ENCODE measurements at regions not wholly inside any gene's neighbourhood (a gene's known extent, or its start where the extent isn't known, plus 50 kb on each side); places are given as distances from the start of the nearest gene placed in this dataset.
"Not testable (repeated sequence)": the region's sequence is repeated elsewhere in the genome, so short reads cannot be mapped to it uniquely, and the experiment has no call there.

- not testable (repeated sequence) for H3K27me3 ChIP-seq (ENCODE audit: control insufficient read depth in 5 of 5, insufficient read depth in 4 of 5, low read length in 5 of 5); H3K9me3 ChIP-seq (ENCODE audit: control insufficient read depth in 5 of 5, low read length in 5 of 5); H3K9ac ChIP-seq (ENCODE audit: low read length in 5 of 5); H3K36me3 ChIP-seq (ENCODE audit: control insufficient read depth in 5 of 5, insufficient read depth in 5 of 5, low read length in 5 of 5); H3K4me3 ChIP-seq (ENCODE audit: low read depth in 1 of 5, low read length in 5 of 5); H3K4me1 ChIP-seq (ENCODE audit: control insufficient read depth in 5 of 5, insufficient read depth in 5 of 5, low read length in 5 of 5); H3K27ac ChIP-seq (ENCODE audit: low read depth, low read length)
Observed at GRCh38 chr9:65466911-65467734, 182.1 kb upstream of the FOXD4L5 start.

GRCh38 chr9:65465246-65465895 is 180.4 kb upstream of the FOXD4L5 start:
- H3K9ac ChIP-seq (ENCODE audit: low read length in 5 of 5); H3K4me1 ChIP-seq (ENCODE audit: control insufficient read depth in 5 of 5, insufficient read depth in 5 of 5, low read length in 5 of 5); H3K9me3 ChIP-seq (ENCODE audit: control insufficient read depth in 5 of 5, low read length in 5 of 5); H3K36me3 ChIP-seq (ENCODE audit: control insufficient read depth in 5 of 5, insufficient read depth in 5 of 5, low read length in 5 of 5); H3K4me3 ChIP-seq (ENCODE audit: low read depth in 1 of 5, low read length in 5 of 5); H3K27me3 ChIP-seq (ENCODE audit: control insufficient read depth in 5 of 5, insufficient read depth in 4 of 5, low read length in 5 of 5); H3K27ac ChIP-seq (ENCODE audit: low read depth, low read length): not testable (repeated sequence)

- H3K27me3 ChIP-seq (ENCODE audit: control insufficient read depth in 5 of 5, insufficient read depth in 4 of 5, low read length in 5 of 5); H3K4me3 ChIP-seq (ENCODE audit: low read depth in 1 of 5, low read length in 5 of 5); H3K9ac ChIP-seq (ENCODE audit: low read length in 5 of 5); H3K36me3 ChIP-seq (ENCODE audit: control insufficient read depth in 5 of 5, insufficient read depth in 5 of 5, low read length in 5 of 5); H3K27ac ChIP-seq (ENCODE audit: low read depth, low read length); H3K4me1 ChIP-seq (ENCODE audit: control insufficient read depth in 5 of 5, insufficient read depth in 5 of 5, low read length in 5 of 5): not testable (repeated sequence)
- peaks cover 0 to 14% (median 0%) of the 10 kb centered on the region in 5 donors for H3K9me3 ChIP-seq (ENCODE audit: control insufficient read depth in 5 of 5, low read length in 5 of 5)
Observed at GRCh38 chr9:65462476-65462875, 177.5 kb upstream of the FOXD4L5 start.

- no peaks in the 10 kb centered on the region for H3K4me1 ChIP-seq (ENCODE audit: control insufficient read depth in 5 of 5, insufficient read depth in 5 of 5, low read length in 5 of 5)
- H3K27me3 ChIP-seq (ENCODE audit: control insufficient read depth in 5 of 5, insufficient read depth in 4 of 5, low read length in 5 of 5) = no peaks in the 10 kb centered on the region
- H3K9ac ChIP-seq (ENCODE audit: low read length in 5 of 5) = no peak overlapping the region
- H3K27ac ChIP-seq (ENCODE audit: low read depth, low read length) = no peak overlapping the region
- H3K4me3 ChIP-seq (ENCODE audit: low read depth in 1 of 5, low read length in 5 of 5) = no peak overlapping the region
- H3K9me3 ChIP-seq (ENCODE audit: control insufficient read depth in 5 of 5, low read length in 5 of 5) = peaks cover 0 to 10% (median 0%) of the 10 kb centered on the region in 5 donors
- no peaks in the 10 kb centered on the region for H3K36me3 ChIP-seq (ENCODE audit: control insufficient read depth in 5 of 5, insufficient read depth in 5 of 5, low read length in 5 of 5)
Observed at GRCh38 chr9:65459756-65460320, 174.8 kb upstream of the FOXD4L5 start.

- Histone ChIP-seq H3K27me3 (ENCODE audit: control insufficient read depth in 5 of 5, insufficient read depth in 4 of 5, low read length in 5 of 5) (no peaks in the 10 kb centered on the region), H3K4me1 (ENCODE audit: control insufficient read depth in 5 of 5, insufficient read depth in 5 of 5, low read length in 5 of 5) (no peaks in the 10 kb centered on the region), H3K27ac (ENCODE audit: low read depth, low read length) (no peak overlapping the region), H3K36me3 (ENCODE audit: control insufficient read depth in 5 of 5, insufficient read depth in 5 of 5, low read length in 5 of 5) (no peaks in the 10 kb centered on the region), H3K9ac (ENCODE audit: low read length in 5 of 5) (no peak overlapping the region), H3K9me3 (ENCODE audit: control insufficient read depth in 5 of 5, low read length in 5 of 5) (peaks cover 0 to 13% (median 0%) of the 10 kb centered on the region in 5 donors), H3K4me3 (ENCODE audit: low read depth in 1 of 5, low read length in 5 of 5) (no peak overlapping the region)
Observed at GRCh38 chr9:65458992-65459391, 174.0 kb upstream of the FOXD4L5 start.

GRCh38 chr9:65458465-65458864 is 173.5 kb upstream of the FOXD4L5 start:
- no peaks in the 10 kb centered on the region for H3K4me1 ChIP-seq (ENCODE audit: control insufficient read depth in 5 of 5, insufficient read depth in 5 of 5, low read length in 5 of 5)
- no peak overlapping the region for H3K4me3 ChIP-seq (ENCODE audit: low read depth in 1 of 5, low read length in 5 of 5)
- no peaks in the 10 kb centered on the region for H3K36me3 ChIP-seq (ENCODE audit: control insufficient read depth in 5 of 5, insufficient read depth in 5 of 5, low read length in 5 of 5)
- no peaks in the 10 kb centered on the region for H3K27me3 ChIP-seq (ENCODE audit: control insufficient read depth in 5 of 5, insufficient read depth in 4 of 5, low read length in 5 of 5)
- no peak overlapping the region for H3K9ac ChIP-seq (ENCODE audit: low read length in 5 of 5)
- H3K27ac ChIP-seq (ENCODE audit: low read depth, low read length) = no peak overlapping the region
- peaks cover 0 to 13% (median 0%) of the 10 kb centered on the region in 5 donors for H3K9me3 ChIP-seq (ENCODE audit: control insufficient read depth in 5 of 5, low read length in 5 of 5)

- H3K9me3 ChIP-seq (ENCODE audit: control insufficient read depth in 5 of 5, low read length in 5 of 5) = peaks cover 0 to 16% (median 0%) of the 10 kb centered on the region in 5 donors
- not testable (repeated sequence) for H3K36me3 ChIP-seq (ENCODE audit: control insufficient read depth in 5 of 5, insufficient read depth in 5 of 5, low read length in 5 of 5); H3K27me3 ChIP-seq (ENCODE audit: control insufficient read depth in 5 of 5, insufficient read depth in 4 of 5, low read length in 5 of 5); H3K4me3 ChIP-seq (ENCODE audit: low read depth in 1 of 5, low read length in 5 of 5); H3K4me1 ChIP-seq (ENCODE audit: control insufficient read depth in 5 of 5, insufficient read depth in 5 of 5, low read length in 5 of 5); H3K27ac ChIP-seq (ENCODE audit: low read depth, low read length); H3K9ac ChIP-seq (ENCODE audit: low read length in 5 of 5)
Observed at GRCh38 chr9:65456991-65457390, 172.0 kb upstream of the FOXD4L5 start.

- H3K27ac ChIP-seq (ENCODE audit: low read depth, low read length); H3K9ac ChIP-seq (ENCODE audit: low read length in 5 of 5); H3K4me3 ChIP-seq (ENCODE audit: low read depth in 1 of 5, low read length in 5 of 5); H3K4me1 ChIP-seq (ENCODE audit: control insufficient read depth in 5 of 5, insufficient read depth in 5 of 5, low read length in 5 of 5); H3K36me3 ChIP-seq (ENCODE audit: control insufficient read depth in 5 of 5, insufficient read depth in 5 of 5, low read length in 5 of 5); H3K27me3 ChIP-seq (ENCODE audit: control insufficient read depth in 5 of 5, insufficient read depth in 4 of 5, low read length in 5 of 5): not testable (repeated sequence)
- H3K9me3 ChIP-seq (ENCODE audit: control insufficient read depth in 5 of 5, low read length in 5 of 5) = peaks cover 0 to 18% (median 0%) of the 10 kb centered on the region in 5 donors
Observed at GRCh38 chr9:65455751-65456647, 171.0 kb upstream of the FOXD4L5 start.

GRCh38 chr9:65455136-65455535 is 170.1 kb upstream of the FOXD4L5 start:
- not testable (repeated sequence) for H3K27ac ChIP-seq (ENCODE audit: low read depth, low read length)

More at GRCh38 chr9:65455136-65455535, 170.1 kb upstream of the FOXD4L5 start:
- H3K4me3 ChIP-seq (ENCODE audit: low read depth in 1 of 5, low read length in 5 of 5); H3K9ac ChIP-seq (ENCODE audit: low read length in 5 of 5); H3K4me1 ChIP-seq (ENCODE audit: control insufficient read depth in 5 of 5, insufficient read depth in 5 of 5, low read length in 5 of 5); H3K36me3 ChIP-seq (ENCODE audit: control insufficient read depth in 5 of 5, insufficient read depth in 5 of 5, low read length in 5 of 5); H3K27me3 ChIP-seq (ENCODE audit: control insufficient read depth in 5 of 5, insufficient read depth in 4 of 5, low read length in 5 of 5): not testable (repeated sequence)
- peaks cover 0 to 18% (median 0%) of the 10 kb centered on the region in 5 donors for H3K9me3 ChIP-seq (ENCODE audit: control insufficient read depth in 5 of 5, low read length in 5 of 5)
